SJSA1 (cell line): ENCODE measurements at regions not wholly inside any gene's neighbourhood (a gene's known extent, or its start where the extent isn't known, plus 50 kb on each side); places are given as distances from the start of the nearest gene placed in this dataset.
A peak's percentile ranks its signal among the peaks of the same experiment; 100 is the strongest.

Experiments used
- DNase-seq, 2 experiments: peaks; one replicate each; pipeline ENCODE4 v3.0.0-alpha.2; 2015 to 2020; ENCODE audit warnings: low spot score in 2 of 2, low read depth in 1 of 2
- H3K27ac ChIP-seq: fragments of 250-450 bp; sonication (Bioruptor Pico); 2 replicates; pipeline ENCODE4 v1.5.1; 2020; ENCODE audit warnings: mild to moderate bottlenecking, moderate library complexity
- H3K27me3 ChIP-seq: fragments of 250-450 bp; sonication (Bioruptor Pico); replicated peaks from 2 replicates; pipeline ENCODE4 v1.5.1; 2020; ENCODE audit warnings: mild to moderate bottlenecking, moderate library complexity
- H3K36me3 ChIP-seq: fragments of 250-450 bp; sonication (Bioruptor Pico); 2 replicates; pipeline ENCODE4 v1.5.1; 2020; ENCODE audit warnings: mild to moderate bottlenecking
- H3K4me1 ChIP-seq: fragments of 250-450 bp; sonication (Bioruptor Pico); replicated peaks from 2 replicates; pipeline ENCODE4 v1.6.1; 2021; ENCODE audit warnings: mild to moderate bottlenecking
- H3K4me3 ChIP-seq: fragments of 250-450 bp; sonication (Bioruptor Pico); 2 replicates; pipeline ENCODE4 v1.5.1; 2020; ENCODE audit warnings: mild to moderate bottlenecking
- H3K9me3 ChIP-seq: fragments of 250-450 bp; sonication (Bioruptor Pico); replicated peaks from 2 replicates; pipeline ENCODE4 v1.5.1; 2020; ENCODE audit warnings: mild to moderate bottlenecking

DNA sequence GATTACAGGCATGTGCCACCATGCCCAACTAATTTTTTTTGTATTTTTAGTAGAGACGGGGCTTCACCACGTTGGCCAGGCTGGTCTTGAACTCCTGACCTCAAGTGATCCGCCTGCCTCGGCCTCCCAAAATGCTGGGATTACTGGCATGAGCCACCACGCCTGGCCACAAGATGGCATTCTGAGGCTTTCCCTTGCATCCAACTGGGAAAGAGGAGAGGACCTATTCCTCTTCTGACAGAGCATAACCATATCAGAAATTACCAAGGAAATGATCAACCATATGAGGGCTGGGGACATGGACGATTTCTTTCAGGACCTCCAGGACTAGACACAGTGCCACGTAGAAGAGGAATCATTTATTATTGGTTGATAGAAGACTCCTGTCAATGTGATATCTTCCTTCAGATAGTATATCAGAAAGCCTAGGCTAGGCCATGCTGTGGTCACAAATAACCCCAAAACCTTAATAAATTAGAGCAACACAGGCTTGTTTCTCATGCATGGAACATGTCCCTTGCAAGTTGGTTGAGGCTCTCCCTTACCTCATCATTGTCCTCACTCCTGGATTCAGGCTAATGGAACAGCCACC, 372.3 kb upstream of the IL12A start:
- Histone ChIP-seq H3K36me3 (no peaks in the 10 kb centered on the region), H3K4me1 (peaks cover 30% of the 10 kb centered on the region), H3K4me3 (no peak overlapping the region), H3K27ac (no peak overlapping the region), H3K27me3 (no peaks in the 10 kb centered on the region), H3K9me3 (no peaks in the 10 kb centered on the region)
- DNase-seq = peak; percentile 54 to 55

DNA sequence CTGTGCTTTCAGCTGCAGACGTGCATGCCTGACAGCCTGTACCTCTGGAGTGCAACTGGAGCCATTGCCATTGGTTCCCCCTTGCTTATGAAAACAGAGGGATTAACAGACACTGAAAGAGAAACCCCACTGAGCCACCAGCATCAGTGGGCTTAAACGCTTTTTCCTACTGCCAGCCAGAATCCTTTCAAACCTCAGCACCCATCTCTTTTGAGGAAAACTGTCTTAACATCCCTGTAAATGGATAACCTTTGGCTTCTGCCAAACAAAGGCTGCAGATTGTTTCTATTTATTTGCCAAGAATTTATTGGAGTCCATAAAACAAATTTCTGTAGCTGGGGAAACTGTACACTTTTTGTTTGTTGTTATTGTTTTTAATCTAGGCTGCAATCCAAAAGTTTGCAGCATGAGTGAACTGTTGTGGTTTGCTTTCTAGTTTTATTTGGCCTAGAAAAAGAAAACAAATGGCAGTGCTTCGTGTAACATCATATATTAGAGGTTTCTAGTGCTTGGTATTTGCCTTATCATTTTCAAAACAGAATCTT, 369.2 kb upstream of the IL12A start:
- no peaks in the 10 kb centered on the region for H3K9me3 ChIP-seq
- peak; percentile 52 to 84 for DNase-seq
- no peaks in the 10 kb centered on the region for H3K27me3 ChIP-seq
- no peaks in the 10 kb centered on the region for H3K36me3 ChIP-seq
- peaks cover 38% of the 10 kb centered on the region for H3K4me1 ChIP-seq
- peak overlapping the region; percentile 83 for H3K27ac ChIP-seq
- H3K4me3 ChIP-seq = no peak overlapping the region

DNA sequence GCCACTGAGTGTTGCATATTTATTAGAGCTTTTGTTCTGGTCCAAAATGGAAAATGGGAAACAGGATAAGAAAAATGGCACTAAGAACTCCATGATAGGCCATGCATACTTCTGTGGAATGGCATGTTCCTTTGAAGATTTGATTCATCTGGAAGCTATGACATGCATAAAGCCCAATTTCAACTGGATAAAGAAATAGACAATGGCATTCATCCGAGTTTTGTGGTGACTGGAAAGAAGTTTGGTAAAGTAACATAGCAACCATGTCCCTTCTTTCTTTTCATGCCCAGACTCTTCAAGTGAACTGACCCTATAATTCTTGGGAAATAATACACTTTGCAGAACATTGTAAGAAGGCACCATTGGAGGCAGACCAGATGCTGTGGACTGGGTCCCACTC, 368.4 kb upstream of the IL12A start:
- Histone ChIP-seq H3K27ac (peak overlapping the region; percentile 83), H3K36me3 (no peaks in the 10 kb centered on the region), H3K4me1 (peaks cover 38% of the 10 kb centered on the region), H3K9me3 (no peaks in the 10 kb centered on the region), H3K27me3 (no peaks in the 10 kb centered on the region), H3K4me3 (no peak overlapping the region)
- peak in 1 of 2 experiments; percentile 51 for DNase-seq

DNA sequence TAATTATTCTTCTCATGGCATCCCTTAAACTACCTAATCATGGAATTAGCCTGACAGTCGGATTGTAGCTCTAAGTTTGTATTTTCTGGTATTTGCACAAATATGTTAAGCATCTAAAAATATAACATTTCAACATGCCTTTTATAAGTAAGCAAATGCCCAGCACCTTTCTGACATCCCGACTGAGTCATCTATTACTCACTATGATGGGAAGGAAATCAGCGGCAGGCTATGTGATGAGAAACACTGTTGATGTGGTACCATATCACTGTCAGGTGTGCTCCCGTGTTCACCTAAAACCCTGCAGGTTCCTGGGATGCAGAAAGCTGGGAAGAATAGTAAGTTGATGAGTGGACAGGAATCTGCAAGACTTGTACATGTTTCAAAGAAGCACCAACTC, 367.8 kb upstream of the IL12A start:
- H3K4me3 ChIP-seq = no peak overlapping the region
- peaks cover 38% of the 10 kb centered on the region for H3K4me1 ChIP-seq
- no peaks in the 10 kb centered on the region for H3K27me3 ChIP-seq
- no peaks in the 10 kb centered on the region for H3K36me3 ChIP-seq
- DNase-seq = peak; percentile 59 to 78
- H3K27ac ChIP-seq = peak overlapping the region; percentile 83
- no peaks in the 10 kb centered on the region for H3K9me3 ChIP-seq

DNA sequence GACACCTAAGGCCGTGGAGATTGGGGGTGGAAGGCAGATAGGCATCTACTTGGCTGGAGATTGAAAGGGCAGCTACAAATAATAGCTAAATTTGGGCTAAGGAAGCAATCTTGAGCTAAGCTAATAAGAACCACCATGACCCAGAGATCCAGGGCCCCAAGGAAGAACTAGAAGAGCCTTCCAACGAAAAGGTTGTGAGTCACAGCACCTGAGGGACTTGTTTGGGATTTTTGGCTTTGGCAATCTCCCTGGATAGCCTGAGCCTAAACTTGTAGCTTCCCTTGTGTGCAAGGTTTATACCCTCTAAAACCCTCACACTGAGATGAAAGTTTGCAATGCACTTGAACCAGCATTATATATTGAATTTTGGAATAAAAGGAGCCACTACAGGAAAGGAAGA, 364.0 kb upstream of the IL12A start:
- no peak for DNase-seq
- H3K9me3 ChIP-seq = no peaks in the 10 kb centered on the region
- H3K27me3 ChIP-seq = no peaks in the 10 kb centered on the region
- H3K27ac ChIP-seq = no peak overlapping the region
- no peaks in the 10 kb centered on the region for H3K36me3 ChIP-seq
- H3K4me1 ChIP-seq = peaks cover 39% of the 10 kb centered on the region
- no peak overlapping the region for H3K4me3 ChIP-seq

DNA sequence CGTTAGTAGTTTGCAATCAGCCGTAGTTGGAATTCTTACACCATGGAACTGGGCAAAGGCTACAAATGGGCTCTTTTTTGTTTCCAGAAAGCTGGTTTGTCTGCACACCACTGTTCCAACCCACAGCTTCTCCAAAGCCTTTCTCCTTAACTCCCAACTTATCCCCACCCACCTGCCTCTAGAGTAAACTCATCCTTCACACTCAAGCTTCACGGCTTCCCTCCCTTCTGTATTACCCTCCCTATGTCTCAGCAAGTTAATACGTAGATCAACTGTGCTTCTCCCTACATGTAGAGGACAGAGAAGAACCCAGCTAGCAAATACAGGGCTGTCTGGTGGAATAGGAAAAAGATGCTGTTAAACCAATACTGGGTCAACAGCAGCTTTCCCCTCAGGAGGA, 363.0 kb upstream of the IL12A start:
- Histone ChIP-seq H3K4me1 (peaks cover 33% of the 10 kb centered on the region), H3K27me3 (no peaks in the 10 kb centered on the region), H3K27ac (no peak overlapping the region), H3K4me3 (no peak overlapping the region), H3K36me3 (no peaks in the 10 kb centered on the region), H3K9me3 (no peaks in the 10 kb centered on the region)
- no peak for DNase-seq

DNA sequence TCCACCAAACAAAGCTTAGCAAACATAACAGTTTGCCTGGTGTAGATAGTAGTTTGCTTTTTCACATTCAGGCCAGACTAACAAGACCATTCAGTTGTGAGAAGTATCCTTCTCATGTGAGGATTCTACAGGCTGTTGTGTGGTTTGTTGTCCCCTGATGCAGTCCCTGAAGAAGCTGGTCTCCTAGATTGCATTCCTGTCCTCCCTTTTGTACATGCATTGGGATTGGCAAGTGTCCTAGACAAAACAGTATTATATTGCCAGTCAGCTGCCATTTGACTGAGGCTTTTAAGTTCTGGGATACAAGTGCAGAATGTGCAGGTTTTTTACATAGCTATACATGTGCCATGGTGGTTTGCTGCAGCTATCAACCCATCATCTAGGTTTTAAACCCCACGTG, 362.0 kb upstream of the IL12A start:
- Histone ChIP-seq H3K27me3 (no peaks in the 10 kb centered on the region), H3K9me3 (no peaks in the 10 kb centered on the region), H3K36me3 (no peaks in the 10 kb centered on the region), H3K4me1 (peaks cover 23% of the 10 kb centered on the region), H3K4me3 (no peak overlapping the region), H3K27ac (no peak overlapping the region)
- no peak for DNase-seq

DNA sequence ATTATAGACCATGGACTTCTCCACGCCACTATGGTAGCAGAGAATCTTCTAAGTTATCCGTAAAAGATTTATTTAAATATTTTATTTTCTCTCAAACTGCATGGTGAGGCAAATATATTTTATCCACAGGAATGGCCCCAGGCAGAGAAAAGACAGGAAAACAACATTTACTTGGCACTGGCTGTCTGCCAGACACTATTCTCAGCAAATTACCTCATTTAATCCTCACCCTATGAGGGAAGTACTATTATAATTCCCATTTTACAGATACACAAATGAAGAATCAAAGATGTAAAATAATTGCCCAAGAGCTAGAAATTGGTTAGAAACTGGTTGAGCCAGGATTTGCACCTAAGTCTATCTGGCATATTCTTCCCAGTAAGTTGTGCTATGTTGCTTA, 361.4 kb upstream of the IL12A start:
- no peaks in the 10 kb centered on the region for H3K9me3 ChIP-seq
- peaks cover 18% of the 10 kb centered on the region for H3K4me1 ChIP-seq
- no peak overlapping the region for H3K4me3 ChIP-seq
- no peaks in the 10 kb centered on the region for H3K36me3 ChIP-seq
- DNase-seq = no peak
- H3K27me3 ChIP-seq = no peaks in the 10 kb centered on the region
- H3K27ac ChIP-seq = no peak overlapping the region

DNA sequence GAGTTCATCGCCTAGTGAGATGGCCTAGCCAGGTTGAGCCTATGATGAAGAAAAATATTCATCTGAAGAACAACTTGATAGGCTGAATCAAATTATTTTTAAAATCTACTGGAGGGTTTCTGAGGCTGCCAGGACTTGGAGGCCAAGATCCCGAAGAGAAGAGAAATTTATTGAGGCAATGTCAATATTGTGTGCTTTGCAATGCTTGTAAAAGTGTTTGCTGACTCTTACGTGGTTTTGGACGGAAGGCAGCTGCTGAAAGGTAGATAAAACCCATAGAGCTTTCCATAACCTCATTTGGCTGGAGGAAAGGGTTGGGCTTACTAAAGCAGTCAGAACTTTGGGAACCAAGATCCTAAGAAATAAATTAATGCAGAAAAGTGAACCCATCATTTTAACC, 361.0 kb upstream of the IL12A start:
- Histone ChIP-seq H3K27me3 (no peaks in the 10 kb centered on the region), H3K27ac (no peak overlapping the region), H3K36me3 (no peaks in the 10 kb centered on the region), H3K4me3 (no peak overlapping the region), H3K4me1 (peaks cover 22% of the 10 kb centered on the region), H3K9me3 (no peaks in the 10 kb centered on the region)
- DNase-seq = no peak

DNA sequence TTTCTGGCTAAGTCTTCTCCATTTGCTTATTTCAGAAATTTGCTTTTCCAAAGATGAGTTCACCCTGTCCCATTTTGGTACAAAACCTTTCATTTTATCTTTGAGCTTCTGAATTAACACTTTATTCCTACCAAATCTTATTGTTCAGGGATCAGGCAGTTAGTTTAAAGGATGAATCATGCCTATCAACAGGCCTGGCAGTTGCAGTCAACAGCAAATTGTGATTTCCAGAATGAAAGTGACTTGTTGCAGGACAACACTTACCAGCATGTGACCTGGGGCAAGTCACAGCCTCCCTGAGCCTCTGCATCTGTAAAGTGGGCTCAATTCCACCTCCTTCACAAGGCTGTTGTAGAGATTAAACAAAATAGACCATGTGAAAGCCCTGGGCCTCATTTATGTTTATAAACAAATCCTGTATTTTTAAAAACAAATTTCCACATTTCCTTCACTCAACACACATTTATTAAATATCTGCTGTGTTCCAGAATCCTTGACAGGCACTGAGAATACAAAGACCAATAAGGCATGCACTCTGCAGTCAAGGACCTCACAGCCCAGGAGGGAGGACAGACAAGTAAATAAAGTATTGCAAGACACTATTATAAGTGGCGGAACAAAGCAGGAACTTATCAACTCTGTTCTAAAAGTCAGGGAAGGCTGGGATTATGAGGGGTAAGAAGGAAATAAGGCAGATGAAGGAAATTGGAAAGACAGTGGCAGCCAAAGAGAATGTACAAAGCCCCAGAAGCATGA, 359.1 kb upstream of the IL12A start:
- Histone ChIP-seq H3K4me1 (peaks cover 38% of the 10 kb centered on the region), H3K9me3 (no peaks in the 10 kb centered on the region), H3K4me3 (no peak overlapping the region), H3K27ac (peak overlapping the region; percentile 41), H3K27me3 (no peaks in the 10 kb centered on the region), H3K36me3 (no peaks in the 10 kb centered on the region)
- DNase-seq = no peak

DNA sequence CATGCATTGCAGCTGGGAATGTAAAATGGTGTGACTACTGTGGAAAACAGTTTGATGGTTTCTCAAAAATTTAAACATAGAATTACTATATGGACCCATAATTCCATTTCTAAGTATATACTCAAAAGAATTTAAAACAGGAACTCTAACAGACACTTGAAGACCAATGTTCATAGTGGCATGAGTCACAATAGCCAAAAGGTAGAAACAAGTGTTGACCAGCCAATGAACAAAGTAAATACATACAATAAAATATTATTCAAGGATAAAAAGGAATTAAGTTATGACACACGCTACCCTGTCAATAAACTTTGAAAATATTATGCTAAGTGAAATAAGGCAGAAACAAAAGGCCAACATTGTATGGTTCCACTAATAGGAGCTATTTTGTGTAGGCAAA, 357.4 kb upstream of the IL12A start:
- no peak overlapping the region for H3K27ac ChIP-seq
- H3K4me1 ChIP-seq = peaks cover 50% of the 10 kb centered on the region
- H3K9me3 ChIP-seq = no peaks in the 10 kb centered on the region
- no peak for DNase-seq
- H3K27me3 ChIP-seq = no peaks in the 10 kb centered on the region
- no peaks in the 10 kb centered on the region for H3K36me3 ChIP-seq
- no peak overlapping the region for H3K4me3 ChIP-seq

DNA sequence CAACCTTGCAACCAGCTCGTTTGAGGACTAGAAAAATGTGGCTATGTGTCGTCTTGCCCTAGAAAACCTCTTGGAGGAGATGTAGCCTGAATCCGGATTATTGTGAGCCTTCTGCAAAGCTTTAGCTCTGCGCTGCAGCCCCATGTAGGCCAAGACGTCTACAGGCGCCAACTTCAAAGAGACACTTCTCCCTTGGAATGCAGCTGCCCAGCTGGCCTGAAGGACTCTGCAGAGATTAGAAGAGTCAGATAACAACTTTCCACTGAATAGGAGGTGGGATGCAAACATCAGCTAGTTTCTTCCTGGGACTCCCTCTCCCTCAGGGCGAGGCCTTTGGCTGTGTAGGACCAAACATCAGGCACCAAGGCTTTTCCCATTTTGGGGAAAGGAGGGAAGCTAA, 356.5 kb upstream of the IL12A start:
- no peaks in the 10 kb centered on the region for H3K9me3 ChIP-seq
- H3K4me3 ChIP-seq = no peak overlapping the region
- H3K36me3 ChIP-seq = no peaks in the 10 kb centered on the region
- DNase-seq = no peak
- no peaks in the 10 kb centered on the region for H3K27me3 ChIP-seq
- H3K27ac ChIP-seq = peak overlapping the region; percentile 48; the same call in 1 of the 2 replicates
- H3K4me1 ChIP-seq = peaks cover 54% of the 10 kb centered on the region

DNA sequence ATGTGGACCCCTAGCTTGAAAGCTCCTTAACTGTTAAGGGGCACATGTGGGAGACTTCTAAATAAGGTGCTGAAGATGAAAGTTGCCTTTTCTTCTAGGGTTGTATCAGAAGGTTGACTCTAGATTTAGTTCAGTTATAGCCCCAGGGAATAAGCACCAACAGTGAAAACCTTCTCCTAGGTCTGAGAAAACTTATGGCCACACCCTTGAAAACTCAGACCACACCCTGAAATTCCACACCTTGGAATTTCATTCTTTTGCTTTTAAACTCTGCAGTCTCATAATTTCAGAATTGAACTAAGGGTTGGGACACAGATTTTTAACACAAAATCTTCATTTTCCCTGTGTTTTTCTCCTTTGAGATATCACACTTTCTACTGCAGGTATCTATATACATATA, 355.8 kb upstream of the IL12A start:
- H3K4me3 ChIP-seq = no peak overlapping the region
- H3K27ac ChIP-seq = peak overlapping the region; percentile 48
- no peaks in the 10 kb centered on the region for H3K36me3 ChIP-seq
- DNase-seq = no peak
- no peaks in the 10 kb centered on the region for H3K9me3 ChIP-seq
- H3K27me3 ChIP-seq = no peaks in the 10 kb centered on the region
- peaks cover 56% of the 10 kb centered on the region for H3K4me1 ChIP-seq

DNA sequence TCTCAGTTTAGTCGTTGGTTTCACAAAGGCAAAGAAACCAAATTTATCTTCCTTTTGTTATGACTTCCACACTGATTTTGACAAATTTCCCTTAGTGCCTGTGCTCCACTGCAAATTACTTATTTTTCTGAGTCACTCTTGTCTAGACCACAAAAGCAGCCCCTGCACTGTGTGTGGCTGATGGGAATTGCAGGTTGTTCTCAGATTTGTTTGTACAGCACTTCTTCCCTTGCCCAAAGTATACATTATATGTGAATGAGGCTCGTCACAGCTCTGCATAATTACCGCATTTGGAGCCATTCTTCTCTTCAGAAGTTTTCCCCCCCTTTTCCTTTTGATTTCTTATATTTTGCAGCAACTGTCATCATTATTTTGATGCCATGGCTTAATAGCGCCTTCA, 354.2 kb upstream of the IL12A start:
- DNase-seq = peak; percentile 79 to 93
- Histone ChIP-seq H3K36me3 (no peaks in the 10 kb centered on the region), H3K9me3 (no peaks in the 10 kb centered on the region), H3K27me3 (no peaks in the 10 kb centered on the region), H3K27ac (peak overlapping the region; percentile 51), H3K4me1 (peaks cover 56% of the 10 kb centered on the region), H3K4me3 (no peak overlapping the region)
